GM19468 (cell line): ENCODE measurements at regions not wholly inside any gene's neighbourhood (a gene's known extent, or its start where the extent isn't known, plus 50 kb on each side); places are given as distances from the start of the nearest gene placed in this dataset.

Source experiments
- ATAC-seq: cut with Tn5 transposase; IDR thresholded peaks from one replicate; pipeline ENCODE4 v1.9.1; 2021; ENCODE audit warnings: mild to moderate bottlenecking, moderate library complexity, moderate number of reproducible peaks; ENCODE audit not compliant: unreplicated experiment; ENCODE audit errors: extremely low read depth

- no peak for ATAC-seq
Measured at GRCh38 chr14:28666961-28667360, 99.6 kb upstream of the FOXG1 start.

- ATAC-seq, result no peak
Measured at GRCh38 chr14:28671425-28671824, 95.2 kb upstream of the FOXG1 start.

DNA sequence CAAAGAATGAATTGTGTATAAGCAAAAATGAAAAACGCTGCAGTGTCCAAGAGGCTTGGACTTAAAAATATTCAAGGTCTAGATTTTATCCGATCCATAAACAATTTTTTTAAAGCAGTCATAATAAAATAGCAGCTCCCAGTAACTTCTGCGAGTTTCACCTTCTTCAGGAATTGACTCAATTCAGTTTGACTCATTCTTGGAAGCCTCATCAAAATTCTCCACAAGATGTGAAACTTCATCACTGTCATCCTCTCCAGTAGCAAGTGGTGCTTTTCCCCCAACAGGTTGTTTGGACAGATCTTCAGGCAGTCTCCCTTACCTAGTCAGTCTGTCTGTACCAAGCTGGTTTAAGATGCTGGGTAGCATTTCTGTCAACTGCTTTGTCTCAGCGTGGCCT is 93.5 kb upstream of the FOXG1 start:
- no peak for ATAC-seq

DNA sequence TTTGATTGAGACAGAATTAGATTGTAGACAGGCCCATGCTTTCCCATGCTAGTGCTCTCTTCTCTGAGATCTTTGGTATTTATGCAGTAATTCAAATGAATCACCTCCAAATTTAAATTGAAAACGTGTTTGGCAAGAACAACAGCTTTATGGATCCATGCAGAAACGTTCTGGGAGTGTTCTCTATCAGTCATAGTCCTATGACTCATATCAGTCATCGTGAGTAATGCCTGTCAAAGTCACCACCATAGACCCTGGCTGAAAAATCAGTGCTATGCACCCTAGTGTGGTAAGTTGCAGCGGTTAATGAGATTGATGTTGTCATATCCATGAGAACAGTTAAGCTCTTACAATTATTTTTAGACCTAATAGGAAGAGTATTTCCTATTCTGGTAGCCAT is 90.1 kb upstream of the FOXG1 start:
- ATAC-seq, result no peak

DNA sequence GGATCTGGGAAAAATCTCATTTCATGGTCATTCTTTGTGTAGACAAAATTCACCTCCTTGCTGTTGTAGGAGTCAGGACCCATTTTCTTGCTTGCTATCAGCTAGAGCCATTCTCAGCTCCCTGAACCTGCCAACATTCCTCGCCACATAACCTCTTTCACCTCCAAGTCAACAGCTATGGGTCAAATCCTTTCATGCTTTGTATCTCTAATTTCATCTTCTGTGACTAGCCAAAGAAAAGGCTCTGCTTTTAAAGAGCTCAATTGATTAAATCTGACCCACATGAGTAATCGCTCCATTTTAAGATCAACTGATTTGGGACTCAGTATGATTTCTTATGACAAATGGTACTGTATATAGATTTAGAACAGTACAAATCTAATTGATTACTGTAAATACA is 89.2 kb upstream of the FOXG1 start:
- no peak for ATAC-seq

GRCh38 chr14:28678887-28679286 is 87.7 kb upstream of the FOXG1 start:
- no peak for ATAC-seq

DNA sequence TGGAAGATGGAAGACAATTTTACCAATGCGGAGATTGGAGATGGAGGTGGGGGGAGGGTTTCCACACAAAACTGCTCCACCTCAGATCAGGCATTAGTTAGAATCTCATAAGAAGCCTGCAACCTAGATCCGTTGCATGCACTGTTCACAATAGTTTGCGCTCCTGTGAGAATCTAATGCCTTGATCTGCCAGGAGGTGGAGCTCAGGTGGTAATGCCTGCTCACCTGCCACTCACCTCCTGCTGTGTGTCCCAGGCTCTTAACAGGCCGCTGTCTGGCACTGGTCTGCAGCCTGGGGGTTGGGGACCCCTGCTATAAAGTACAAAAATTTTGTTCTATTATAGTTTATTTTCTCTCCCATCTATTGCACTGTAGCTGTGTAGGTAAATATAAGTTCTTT is 84.9 kb upstream of the FOXG1 start:
- ATAC-seq, result no peak

DNA sequence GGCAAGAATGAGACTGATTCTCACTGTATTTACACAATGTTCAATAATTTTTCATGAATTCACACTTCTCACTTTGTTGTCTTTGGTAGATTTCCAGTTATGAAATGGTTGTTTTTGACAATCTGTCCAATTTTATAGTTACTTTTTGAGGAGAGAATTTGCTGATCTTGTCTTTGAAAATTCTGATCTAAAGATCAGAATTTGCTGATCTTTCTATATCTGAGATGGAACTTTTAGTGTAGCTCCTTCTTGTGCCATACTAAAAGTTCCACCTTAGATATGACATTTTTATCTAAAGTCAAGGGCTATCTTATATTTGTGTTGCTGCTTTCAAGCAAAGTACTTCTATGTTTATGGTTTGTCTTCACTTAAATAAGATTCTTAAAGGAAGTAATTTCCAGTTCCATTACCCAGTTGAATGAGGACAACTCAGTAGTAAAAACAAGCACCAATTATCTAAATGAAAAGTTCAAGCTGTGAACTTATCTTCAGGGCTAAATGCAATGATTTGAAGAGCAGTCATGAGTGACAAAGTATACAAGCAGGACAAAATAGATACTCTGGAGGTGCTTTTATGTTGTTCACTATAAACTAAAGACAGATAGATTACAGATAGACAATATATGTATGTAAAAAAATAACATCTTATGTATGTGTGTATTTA is 76.4 kb upstream of the FOXG1 start:
- ATAC-seq, result no peak

GRCh38 chr14:28695109-28695508 is 71.5 kb upstream of the FOXG1 start:
- no peak for ATAC-seq

- ATAC-seq, result no peak
Measured at GRCh38 chr14:28701733-28702132, 64.9 kb upstream of the FOXG1 start.

GRCh38 chr14:28703482-28703881 is 63.1 kb upstream of the FOXG1 start:
- ATAC-seq, result no peak

DNA sequence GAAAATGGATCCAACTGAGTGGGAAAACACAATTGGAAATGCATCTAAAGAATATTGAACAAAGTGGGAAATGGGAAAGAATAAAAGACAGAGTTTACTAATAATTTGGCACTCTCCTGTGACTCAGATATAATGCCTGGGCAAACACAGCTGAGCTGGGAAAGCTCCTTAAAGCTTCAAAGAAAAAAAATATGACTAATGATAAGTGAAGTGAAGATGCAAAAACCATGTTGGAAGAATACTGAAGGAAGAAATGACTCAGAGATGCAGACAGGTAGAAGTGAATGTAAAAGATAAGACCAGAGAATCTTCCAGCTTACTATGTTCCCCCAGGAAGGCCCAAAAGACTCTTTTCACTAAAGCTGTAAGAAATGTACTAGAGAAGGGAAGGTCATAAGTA is 62.4 kb upstream of the FOXG1 start:
- no peak for ATAC-seq

GRCh38 chr14:28707814-28708213 is 58.8 kb upstream of the FOXG1 start:
- no peak for ATAC-seq

- ATAC-seq, result no peak
Measured at GRCh38 chr14:28709571-28710305, 56.8 kb upstream of the FOXG1 start.
